HL-60 (cell line): ENCODE measurements at regions not wholly inside any gene's neighbourhood (a gene's known extent, or its start where the extent isn't known, plus 50 kb on each side); places are given as distances from the start of the nearest gene placed in this dataset.

Experiments used
- POLR2AphosphoS5 ChIP-seq: IDR thresholded peaks from 2 replicates; pipeline ENCODE4 v1.6.1; 2012; ENCODE audit warnings: low read depth
- TF ChIP-seq, protein P1 (sequence below): IDR thresholded peaks from 2 replicates; pipeline ENCODE4 v1.6.1; 2012; ENCODE audit warnings: low read depth; ENCODE audit not compliant: insufficient replicate concordance
- TF ChIP-seq, protein P2 (sequence below): IDR thresholded peaks from one replicate; pipeline ENCODE4 v1.5.1; 2011; ENCODE audit warnings: low read length, control low read depth, inconsistent platforms; ENCODE audit not compliant: insufficient read depth

- TF ChIP-seq, protein P1, sequence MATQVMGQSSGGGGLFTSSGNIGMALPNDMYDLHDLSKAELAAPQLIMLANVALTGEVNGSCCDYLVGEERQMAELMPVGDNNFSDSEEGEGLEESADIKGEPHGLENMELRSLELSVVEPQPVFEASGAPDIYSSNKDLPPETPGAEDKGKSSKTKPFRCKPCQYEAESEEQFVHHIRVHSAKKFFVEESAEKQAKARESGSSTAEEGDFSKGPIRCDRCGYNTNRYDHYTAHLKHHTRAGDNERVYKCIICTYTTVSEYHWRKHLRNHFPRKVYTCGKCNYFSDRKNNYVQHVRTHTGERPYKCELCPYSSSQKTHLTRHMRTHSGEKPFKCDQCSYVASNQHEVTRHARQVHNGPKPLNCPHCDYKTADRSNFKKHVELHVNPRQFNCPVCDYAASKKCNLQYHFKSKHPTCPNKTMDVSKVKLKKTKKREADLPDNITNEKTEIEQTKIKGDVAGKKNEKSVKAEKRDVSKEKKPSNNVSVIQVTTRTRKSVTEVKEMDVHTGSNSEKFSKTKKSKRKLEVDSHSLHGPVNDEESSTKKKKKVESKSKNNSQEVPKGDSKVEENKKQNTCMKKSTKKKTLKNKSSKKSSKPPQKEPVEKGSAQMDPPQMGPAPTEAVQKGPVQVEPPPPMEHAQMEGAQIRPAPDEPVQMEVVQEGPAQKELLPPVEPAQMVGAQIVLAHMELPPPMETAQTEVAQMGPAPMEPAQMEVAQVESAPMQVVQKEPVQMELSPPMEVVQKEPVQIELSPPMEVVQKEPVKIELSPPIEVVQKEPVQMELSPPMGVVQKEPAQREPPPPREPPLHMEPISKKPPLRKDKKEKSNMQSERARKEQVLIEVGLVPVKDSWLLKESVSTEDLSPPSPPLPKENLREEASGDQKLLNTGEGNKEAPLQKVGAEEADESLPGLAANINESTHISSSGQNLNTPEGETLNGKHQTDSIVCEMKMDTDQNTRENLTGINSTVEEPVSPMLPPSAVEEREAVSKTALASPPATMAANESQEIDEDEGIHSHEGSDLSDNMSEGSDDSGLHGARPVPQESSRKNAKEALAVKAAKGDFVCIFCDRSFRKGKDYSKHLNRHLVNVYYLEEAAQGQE = no peak
- TF ChIP-seq, protein P2, sequence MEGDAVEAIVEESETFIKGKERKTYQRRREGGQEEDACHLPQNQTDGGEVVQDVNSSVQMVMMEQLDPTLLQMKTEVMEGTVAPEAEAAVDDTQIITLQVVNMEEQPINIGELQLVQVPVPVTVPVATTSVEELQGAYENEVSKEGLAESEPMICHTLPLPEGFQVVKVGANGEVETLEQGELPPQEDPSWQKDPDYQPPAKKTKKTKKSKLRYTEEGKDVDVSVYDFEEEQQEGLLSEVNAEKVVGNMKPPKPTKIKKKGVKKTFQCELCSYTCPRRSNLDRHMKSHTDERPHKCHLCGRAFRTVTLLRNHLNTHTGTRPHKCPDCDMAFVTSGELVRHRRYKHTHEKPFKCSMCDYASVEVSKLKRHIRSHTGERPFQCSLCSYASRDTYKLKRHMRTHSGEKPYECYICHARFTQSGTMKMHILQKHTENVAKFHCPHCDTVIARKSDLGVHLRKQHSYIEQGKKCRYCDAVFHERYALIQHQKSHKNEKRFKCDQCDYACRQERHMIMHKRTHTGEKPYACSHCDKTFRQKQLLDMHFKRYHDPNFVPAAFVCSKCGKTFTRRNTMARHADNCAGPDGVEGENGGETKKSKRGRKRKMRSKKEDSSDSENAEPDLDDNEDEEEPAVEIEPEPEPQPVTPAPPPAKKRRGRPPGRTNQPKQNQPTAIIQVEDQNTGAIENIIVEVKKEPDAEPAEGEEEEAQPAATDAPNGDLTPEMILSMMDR = no peak
- TF ChIP-seq POLR2AphosphoS5 = no peak
Measured at GRCh38 chr1:192879406-192879805, 70.6 kb downstream of the RGS2 start.
